Transverse colon (tissue), 4 donors: ENCODE measurements at regions not wholly inside any gene's neighbourhood (a gene's known extent, or its start where the extent isn't known, plus 50 kb on each side); places are given as distances from the start of the nearest gene placed in this dataset.

ENCODE experiments used
- DNase-seq: peaks from one replicate; pipeline ENCODE4 v3.0.0-alpha.2; 2019
- H3K27ac ChIP-seq, 4 donors: fragments of 200-600 bp; sonication (generic); 2 replicates each; pipeline ENCODE4 v1.5.1; 2016 to 2018; ENCODE audit warnings: inconsistent platforms in 4 of 4
- H3K27me3 ChIP-seq: fragments of 200-600 bp; sonication (generic); 2 replicates; pipeline ENCODE4 v1.5.1; 2017; ENCODE audit warnings: inconsistent platforms
- H3K36me3 ChIP-seq, 4 donors: fragments of 200-600 bp; sonication (generic); 2 replicates each; pipeline ENCODE4 v1.5.1; 2017 to 2019; ENCODE audit warnings: inconsistent platforms in 4 of 4
- H3K4me1 ChIP-seq, 4 donors: fragments of 200-600 bp; sonication (generic); 2 replicates each; pipeline ENCODE4 v1.5.1; 2017 to 2020; ENCODE audit warnings: inconsistent platforms in 4 of 4
- H3K4me3 ChIP-seq, 4 donors: fragments of 200-600 bp; sonication (generic); 1 replicate in 1 of 4; 2 replicates in 3 of 4; pipeline versions ENCODE4 v1.5.1 to v1.6.1; 2017 to 2019; ENCODE audit warnings: inconsistent platforms in 4 of 4
- H3K9me3 ChIP-seq, 2 donors: fragments of 200-600 bp; sonication (generic); 2 replicates each; pipeline ENCODE4 v1.5.1; 2017 to 2019; ENCODE audit warnings: inconsistent platforms in 2 of 2
- CTCF ChIP-seq, 5 experiments: fragments of 200-600 bp in 3 of 5; fragments of 450-650 bp in 2 of 5; sonication (generic) in 3 of 5; IDR thresholded peaks; 1 replicate in 2 of 5; 2 replicates in 3 of 5; pipeline ENCODE4 v1.5.1; 2016 to 2017; ENCODE audit warnings: antibody characterized with exemption in 5 of 5, inconsistent platforms in 3 of 5, mild to moderate bottlenecking in 2 of 5, moderate library complexity in 1 of 5
- EP300 ChIP-seq: sonication (generic); formaldehyde crosslinking; IDR thresholded peaks from one replicate; pipeline ENCODE4 v1.6.1; 2017; ENCODE audit warnings: antibody characterized with exemption, low read depth
- POLR2A ChIP-seq: fragments of 450-650 bp; IDR thresholded peaks from one replicate; pipeline ENCODE4 v1.6.1; 2016; ENCODE audit warnings: antibody characterized with exemption, mild to moderate bottlenecking, moderate library complexity
- POLR2AphosphoS5 ChIP-seq, 3 donors: sonication (generic); formaldehyde crosslinking; IDR thresholded peaks; one replicate each; pipeline ENCODE4 v1.6.1; 2016; ENCODE audit warnings: antibody characterized with exemption in 3 of 3
- WGBS, 2 donors: methylation state at CpG; one replicate each; pipeline ENCODE4 v1.1.5; 2018; ENCODE audit warnings: low coverage in 1 of 2; 5-methylcytosine and 5-hydroxymethylcytosine counted together
- in situ Hi-C, 4 donors: fragments of 200-750 bp; cut with MboI; loops; one replicate each; pipeline versions ENCODE4 v1.15.0 to v1.15.1; 2017; ENCODE audit warnings: low sequenced_read_pairs in 3 of 4, low pct_ligation_motif_present in 1 of 4, low pct_unique_long_range_greater_than_20kb in 1 of 4
- intact Hi-C: fragments of 100-400 bp; cut with DNase I; formaldehyde crosslinking; loops from one replicate; pipeline ENCODE4 v1.15.1; 2023; ENCODE audit warnings: low total_unique reads

DNA sequence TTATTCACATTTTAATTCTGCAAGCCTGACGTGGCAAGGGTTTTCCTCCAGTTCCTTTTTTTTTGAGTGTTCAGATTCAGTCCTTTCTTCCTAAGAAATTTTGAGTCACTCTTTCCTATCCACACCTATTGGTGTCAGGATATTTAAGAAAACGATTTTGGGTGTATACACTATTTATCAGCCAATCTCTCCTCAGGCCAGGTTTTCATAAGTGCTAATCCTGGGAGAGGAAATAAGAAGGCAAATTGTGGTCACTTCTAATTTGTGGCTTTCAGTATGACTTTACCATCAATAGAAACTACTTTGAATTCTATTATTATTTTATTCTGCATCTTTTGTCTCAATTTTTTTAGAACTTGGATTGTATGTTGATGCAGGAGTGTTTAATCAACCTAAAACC lies 174.4 kb downstream of the DSEL start:
- in situ Hi-C loops (no loop called here), intact Hi-C loops (no loop called here)
- H3K36me3 ChIP-seq: no peaks in the 10 kb centered on the region
- no peaks in the 10 kb centered on the region for H3K4me1 ChIP-seq
- 36 to 48% methylated on average over 2 of the region's 2 CpGs for WGBS, 2 donors
- no peaks in the 10 kb centered on the region for H3K27me3 ChIP-seq
- no peak for DNase-seq
- H3K4me3 ChIP-seq: no peak overlapping the region
- no peak overlapping the region for H3K27ac ChIP-seq
- no peaks in the 10 kb centered on the region for H3K9me3 ChIP-seq
- TF ChIP-seq POLR2A: no peak
- no peak for TF ChIP-seq EP300
- TF ChIP-seq POLR2AphosphoS5 (IDR thresholded peaks at IDR 0.05): no peak
- no peak for TF ChIP-seq CTCF (IDR thresholded peaks at IDR 0.05)

GRCh38 chr18:67337696-67338095 lies 178.8 kb downstream of the DSEL start:
- Histone ChIP-seq H3K36me3 (no peaks in the 10 kb centered on the region), H3K4me3 (no peak overlapping the region), H3K27ac (no peak overlapping the region), H3K9me3 (no peaks in the 10 kb centered on the region), H3K4me1 (no peaks in the 10 kb centered on the region), H3K27me3 (no peaks in the 10 kb centered on the region)
- WGBS, 2 donors: 0 to 39% methylated on average over 1 of the region's 1 CpG
- DNase-seq: no peak
- in situ Hi-C loops (no loop called here), intact Hi-C loops (no loop called here)
- no peak for TF ChIP-seq EP300
- TF ChIP-seq POLR2A: no peak
- TF ChIP-seq CTCF (IDR thresholded peaks at IDR 0.05): no peak
- TF ChIP-seq POLR2AphosphoS5 (IDR thresholded peaks at IDR 0.05): no peak

GRCh38 chr18:67331857-67332256 lies 184.7 kb downstream of the DSEL start:
- Histone ChIP-seq H3K27ac (no peak overlapping the region), H3K36me3 (no peaks in the 10 kb centered on the region), H3K27me3 (no peaks in the 10 kb centered on the region), H3K4me3 (no peak overlapping the region), H3K9me3 (no peaks in the 10 kb centered on the region), H3K4me1 (no peaks in the 10 kb centered on the region)
- TF ChIP-seq EP300 (no peak), POLR2A (no peak), POLR2AphosphoS5 (IDR thresholded peaks at IDR 0.05) (no peak), CTCF (IDR thresholded peaks at IDR 0.05) (no peak)
- 0 to 33% methylated on average over 1 of the region's 1 CpG for WGBS, 2 donors
- in situ Hi-C loops: no loop called here
- intact Hi-C loops: no loop called here
- DNase-seq: no peak

GRCh38 chr18:67319109-67319508 lies 197.4 kb downstream of the DSEL start:
- Histone ChIP-seq H3K4me3 (no peak overlapping the region), H3K4me1 (no peaks in the 10 kb centered on the region), H3K27ac (no peak overlapping the region), H3K27me3 (no peaks in the 10 kb centered on the region), H3K36me3 (no peaks in the 10 kb centered on the region), H3K9me3 (no peaks in the 10 kb centered on the region)
- 69 to 70% methylated on average over 2 of the region's 2 CpGs for WGBS, 2 donors
- in situ Hi-C loops: no loop called here
- TF ChIP-seq POLR2A: no peak
- no peak for DNase-seq
- intact Hi-C loops: loop anchor here (5.0 kb wide), 1 partner anchor 523 kb away; no protein-coding TSS in a partner anchor

- Histone ChIP-seq H3K9me3 (no peaks in the 10 kb centered on the region), H3K4me1 (no peaks in the 10 kb centered on the region), H3K4me3 (no peak overlapping the region), H3K27me3 (no peaks in the 10 kb centered on the region), H3K36me3 (no peaks in the 10 kb centered on the region), H3K27ac (no peak overlapping the region)
- in situ Hi-C loops: no loop called here
- intact Hi-C loops: loop anchor here (5.0 kb wide), 1 partner anchor 524 kb away; no protein-coding TSS in a partner anchor
- TF ChIP-seq EP300 (no peak), CTCF (IDR thresholded peaks at IDR 0.05) (no peak), POLR2A (no peak), POLR2AphosphoS5 (IDR thresholded peaks at IDR 0.05) (no peak)
- DNase-seq: no peak
These were observed 197.9 kb downstream of the DSEL start for GRCh38 chr18:67318651-67319050.
